ENCODE measurements at regions not wholly inside any gene's neighbourhood (a gene's known extent, or its start where the extent isn't known, plus 50 kb on each side); places are given as distances from the start of the nearest gene placed in this dataset.

GRCh38 chr3:126259411-126260391 is 79.3 kb upstream of the ALDH1L1 start:
- no peak overlapping the region for H3K27ac Mint-ChIP-seq
- no peaks in the 10 kb centered on the region for H3K36me3 Mint-ChIP-seq (ENCODE audit: low read depth)
- H3K9me3 Mint-ChIP-seq = no peaks in the 10 kb centered on the region
- H3K4me1 Mint-ChIP-seq (ENCODE audit: low read depth) = no peaks in the 10 kb centered on the region
- no peak overlapping the region for H3K4me3 Mint-ChIP-seq
- H3K27me3 Mint-ChIP-seq = no peaks in the 10 kb centered on the region

- H3K27ac Mint-ChIP-seq = no peak overlapping the region
- no peaks in the 10 kb centered on the region for H3K4me1 Mint-ChIP-seq (ENCODE audit: low read depth)
- H3K36me3 Mint-ChIP-seq (ENCODE audit: low read depth) = no peaks in the 10 kb centered on the region
- H3K27me3 Mint-ChIP-seq = no peaks in the 10 kb centered on the region
- no peak overlapping the region for H3K4me3 Mint-ChIP-seq
- H3K9me3 Mint-ChIP-seq = no peaks in the 10 kb centered on the region
Measured at GRCh38 chr3:126258670-126259069, 78.3 kb upstream of the ALDH1L1 start.

GRCh38 chr3:126257984-126258383 is 77.6 kb upstream of the ALDH1L1 start:
- H3K9me3 Mint-ChIP-seq = no peaks in the 10 kb centered on the region
- no peak overlapping the region for H3K4me3 Mint-ChIP-seq
- no peaks in the 10 kb centered on the region for H3K36me3 Mint-ChIP-seq (ENCODE audit: low read depth)
- no peak overlapping the region for H3K27ac Mint-ChIP-seq
- no peaks in the 10 kb centered on the region for H3K27me3 Mint-ChIP-seq
- H3K4me1 Mint-ChIP-seq (ENCODE audit: low read depth) = no peaks in the 10 kb centered on the region

GRCh38 chr3:126257174-126257573 is 76.8 kb upstream of the ALDH1L1 start:
- Mint-ChIP-seq H3K4me3 (no peak overlapping the region), H3K27ac (no peak overlapping the region), H3K36me3 (ENCODE audit: low read depth) (no peaks in the 10 kb centered on the region), H3K4me1 (ENCODE audit: low read depth) (no peaks in the 10 kb centered on the region), H3K9me3 (no peaks in the 10 kb centered on the region), H3K27me3 (no peaks in the 10 kb centered on the region)

GRCh38 chr3:126256251-126256650 is 75.9 kb upstream of the ALDH1L1 start:
- no peak overlapping the region for H3K27ac Mint-ChIP-seq
- no peaks in the 10 kb centered on the region for H3K36me3 Mint-ChIP-seq (ENCODE audit: low read depth)
- H3K4me1 Mint-ChIP-seq (ENCODE audit: low read depth) = no peaks in the 10 kb centered on the region
- H3K9me3 Mint-ChIP-seq = no peaks in the 10 kb centered on the region
- no peak overlapping the region for H3K4me3 Mint-ChIP-seq
- H3K27me3 Mint-ChIP-seq = no peaks in the 10 kb centered on the region

- Mint-ChIP-seq H3K4me1 (ENCODE audit: low read depth) (no peaks in the 10 kb centered on the region), H3K9me3 (no peaks in the 10 kb centered on the region), H3K36me3 (ENCODE audit: low read depth) (no peaks in the 10 kb centered on the region), H3K4me3 (no peak overlapping the region), H3K27ac (no peak overlapping the region), H3K27me3 (peaks cover 5% of the 10 kb centered on the region)
Measured at GRCh38 chr3:126253072-126253471, 72.7 kb upstream of the ALDH1L1 start.

- H3K4me1 Mint-ChIP-seq (ENCODE audit: low read depth) = no peaks in the 10 kb centered on the region
- H3K27me3 Mint-ChIP-seq = peaks cover 12% of the 10 kb centered on the region
- H3K9me3 Mint-ChIP-seq = peaks cover 6% of the 10 kb centered on the region
- no peaks in the 10 kb centered on the region for H3K36me3 Mint-ChIP-seq (ENCODE audit: low read depth)
- no peak overlapping the region for H3K27ac Mint-ChIP-seq
- no peak overlapping the region for H3K4me3 Mint-ChIP-seq
Measured at GRCh38 chr3:126252373-126252772, 72.0 kb upstream of the ALDH1L1 start.

GRCh38 chr3:126245811-126246727 is 65.7 kb upstream of the ALDH1L1 start:
- Mint-ChIP-seq H3K27ac (no peak overlapping the region), H3K9me3 (peaks cover 6% of the 10 kb centered on the region), H3K4me1 (ENCODE audit: low read depth) (no peaks in the 10 kb centered on the region), H3K27me3 (peaks cover 21% of the 10 kb centered on the region), H3K36me3 (ENCODE audit: low read depth) (no peaks in the 10 kb centered on the region), H3K4me3 (no peak overlapping the region)
